Caki2 (cell line): ENCODE measurements at regions not wholly inside any gene's neighbourhood (a gene's known extent, or its start where the extent isn't known, plus 50 kb on each side); places are given as distances from the start of the nearest gene placed in this dataset.

Experiments used
- DNase-seq: peaks from one replicate; pipeline ENCODE4 v3.0.0-alpha.2; 2015; ENCODE audit warnings: low read depth
- in situ Hi-C: cut with HindIII; loops from 2 replicates; pipeline ENCODE4 v1.10.0; 2016; ENCODE audit warnings: low sequenced_read_pairs, low pct_unique_long_range_greater_than_20kb, mixed read lengths

DNA sequence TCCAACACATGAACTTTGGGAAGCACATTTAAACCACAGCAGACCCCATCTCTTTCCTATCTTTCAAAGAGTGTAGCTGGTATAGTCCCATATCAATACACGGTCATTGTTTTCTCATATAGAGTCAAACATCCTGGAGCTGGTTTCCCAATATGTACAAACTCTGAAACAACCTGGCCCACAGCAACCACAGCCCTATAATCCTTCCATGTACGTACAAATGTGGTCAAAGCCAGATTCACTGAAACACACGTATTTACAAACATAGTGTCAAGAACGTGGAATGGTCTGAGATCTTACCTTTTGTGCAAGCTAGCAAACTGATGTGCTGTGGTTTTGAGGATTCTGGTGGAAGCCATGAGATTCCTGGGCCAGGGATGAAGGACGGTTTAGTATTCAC is 97.3 kb downstream of the HS1BP3 start:
- in situ Hi-C loops: no loop called here
- DNase-seq: no peak

DNA sequence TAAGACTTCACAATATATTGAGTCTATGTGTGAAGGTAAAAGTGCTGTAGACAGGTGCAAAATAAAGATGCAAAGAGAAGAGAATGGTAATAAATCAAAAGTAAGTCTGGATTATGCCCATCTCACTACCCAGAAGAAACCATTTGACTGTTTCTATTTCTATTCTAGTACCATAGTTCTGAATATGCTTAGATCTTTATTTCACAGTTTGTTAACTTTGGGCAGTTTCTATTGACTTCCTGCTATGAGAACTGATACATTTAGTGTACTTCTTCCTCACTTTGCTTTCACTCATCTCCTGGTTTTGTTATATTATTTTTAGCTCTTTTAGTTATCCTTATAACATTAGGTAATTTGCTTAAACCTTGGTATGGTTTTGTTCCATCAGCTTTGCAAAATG is 94.9 kb downstream of the HS1BP3 start:
- DNase-seq: no peak
- in situ Hi-C loops: no loop called here

DNA sequence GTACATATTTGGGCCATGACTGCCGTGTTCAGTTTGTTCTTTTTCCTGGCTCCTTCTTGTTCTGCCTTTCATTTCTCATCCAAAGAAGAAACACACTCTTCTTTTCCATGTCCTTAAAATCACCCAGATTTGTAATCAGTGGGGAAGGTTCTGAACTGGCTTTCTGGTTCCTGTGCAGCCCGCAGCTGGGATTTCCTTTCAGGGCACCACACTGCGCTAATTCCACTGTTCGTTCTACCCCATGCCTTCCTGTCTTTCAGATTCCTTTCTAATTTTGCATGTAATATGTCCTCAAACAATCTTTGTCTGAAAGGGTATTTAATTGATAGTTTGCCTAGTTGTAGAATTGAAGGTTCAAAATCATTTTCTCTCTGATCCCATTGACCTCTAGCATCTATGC is 94.1 kb downstream of the HS1BP3 start:
- no peak for DNase-seq
- in situ Hi-C loops: no loop called here

DNA sequence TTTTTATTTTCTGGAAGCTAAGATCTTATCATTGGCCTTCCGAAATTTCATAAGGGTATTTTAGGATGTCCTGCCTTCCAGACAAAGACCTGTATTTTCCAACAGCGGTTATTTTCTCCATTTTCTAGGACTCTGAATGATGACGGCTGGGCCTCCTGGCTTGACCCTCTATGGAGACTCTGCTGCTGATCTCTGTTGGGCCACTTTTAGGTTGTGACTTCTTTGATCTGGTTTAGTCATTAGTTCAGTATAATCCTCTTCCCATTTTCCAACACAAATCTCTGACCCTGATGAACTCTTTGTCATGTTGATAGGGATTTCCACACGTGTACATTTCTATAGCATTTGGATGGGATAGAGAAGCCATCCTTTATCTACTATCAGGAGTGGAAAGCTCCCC is 93.7 kb downstream of the HS1BP3 start:
- DNase-seq: no peak
- in situ Hi-C loops: no loop called here

DNA sequence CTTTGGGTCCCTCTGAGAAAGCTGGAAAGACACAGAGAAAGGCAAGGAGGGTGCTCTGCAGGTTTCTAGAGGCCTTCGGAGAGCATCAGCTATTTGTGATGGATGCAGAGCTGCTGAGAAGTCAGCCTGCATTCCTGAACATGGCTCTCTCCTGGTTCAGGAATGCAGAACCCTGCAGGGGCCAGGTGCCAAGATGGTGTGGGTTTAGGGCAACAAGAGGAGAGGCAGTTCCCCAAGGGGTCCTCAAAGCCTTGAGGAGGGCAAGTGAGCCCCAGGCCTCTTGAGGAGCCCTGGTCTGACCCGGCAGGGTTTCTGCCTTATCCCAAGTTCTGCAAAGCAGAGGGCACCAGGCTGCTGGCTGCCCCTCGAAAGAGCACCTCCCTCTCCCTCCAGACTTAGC is 93.3 kb downstream of the HS1BP3 start:
- in situ Hi-C loops: no loop called here
- DNase-seq: no peak

DNA sequence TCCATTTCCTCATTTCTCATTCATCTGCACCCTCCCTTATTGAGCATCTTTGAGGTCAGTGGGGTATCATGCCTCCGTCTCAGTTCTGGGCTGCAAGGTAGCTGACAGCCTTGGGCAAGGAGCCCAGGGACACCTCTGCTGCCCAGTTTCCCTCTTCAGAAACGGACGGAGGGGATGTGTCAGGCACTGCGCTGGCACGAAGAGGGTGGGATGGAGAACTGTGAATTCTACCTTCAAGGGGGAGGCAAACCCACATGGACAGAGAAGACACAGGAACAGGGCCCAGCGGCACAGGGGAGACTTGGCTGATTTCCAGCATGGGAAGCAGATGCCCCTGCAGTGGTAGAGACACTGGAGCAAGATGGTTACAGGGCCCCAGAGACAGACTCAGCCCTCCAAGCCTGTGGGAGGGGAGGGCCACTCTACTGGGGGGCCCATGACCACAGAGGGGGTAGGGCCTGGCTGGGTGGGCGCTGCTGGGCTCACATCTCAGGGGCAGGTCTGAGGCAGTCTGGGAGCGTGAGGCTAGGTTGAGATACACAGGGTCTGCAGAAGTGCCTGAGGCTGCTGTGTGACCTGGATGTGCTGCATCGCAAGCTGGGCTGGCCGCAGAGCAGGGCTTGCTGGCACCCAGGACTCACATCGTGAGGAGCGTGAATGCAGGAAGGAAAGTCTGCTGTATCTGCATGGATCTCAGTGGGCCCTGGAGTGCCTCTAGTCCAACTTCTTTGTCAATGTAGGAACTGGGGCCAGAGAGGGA is 92.3 kb downstream of the HS1BP3 start:
- no peak for DNase-seq
- in situ Hi-C loops: no loop called here

DNA sequence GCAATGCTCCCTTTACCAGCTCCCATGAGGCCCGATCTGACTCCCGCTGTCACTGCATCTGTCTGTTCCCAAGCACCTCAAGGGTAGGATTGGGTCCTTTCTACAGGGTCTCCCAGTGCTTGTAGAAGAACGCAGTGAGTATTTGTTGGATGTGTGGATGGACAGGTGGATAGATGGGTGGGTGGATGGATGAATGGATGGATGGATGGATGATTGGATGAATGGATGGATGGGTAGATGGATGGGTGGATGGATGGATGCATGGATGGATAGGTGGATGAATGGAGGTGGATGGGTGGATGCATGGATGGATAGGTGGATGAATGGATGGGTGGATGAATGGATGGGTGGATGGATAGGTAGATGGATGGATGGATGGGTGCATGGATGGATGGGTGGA is 91.6 kb downstream of the HS1BP3 start:
- in situ Hi-C loops: no loop called here
- DNase-seq: no peak

DNA sequence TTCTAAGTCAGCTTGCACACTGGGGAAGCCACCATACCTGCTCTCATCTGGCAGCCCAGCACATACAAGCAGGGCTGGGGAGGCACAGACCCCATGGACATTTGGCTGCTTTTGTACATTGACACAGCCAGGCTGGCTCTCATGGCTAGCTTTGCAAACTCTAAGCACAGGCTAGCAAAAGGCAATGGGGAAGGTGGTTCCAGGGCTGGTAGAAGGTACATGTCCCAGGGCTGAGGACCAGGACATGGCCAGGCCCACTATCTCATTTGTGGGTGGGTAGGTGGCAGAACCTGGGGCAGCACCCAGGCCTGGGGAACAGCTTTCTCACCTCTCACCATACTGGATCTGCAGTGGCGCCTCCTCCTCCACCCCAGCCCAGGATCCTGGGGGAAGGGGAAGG is 90.9 kb downstream of the HS1BP3 start:
- no peak for DNase-seq
- in situ Hi-C loops: no loop called here

DNA sequence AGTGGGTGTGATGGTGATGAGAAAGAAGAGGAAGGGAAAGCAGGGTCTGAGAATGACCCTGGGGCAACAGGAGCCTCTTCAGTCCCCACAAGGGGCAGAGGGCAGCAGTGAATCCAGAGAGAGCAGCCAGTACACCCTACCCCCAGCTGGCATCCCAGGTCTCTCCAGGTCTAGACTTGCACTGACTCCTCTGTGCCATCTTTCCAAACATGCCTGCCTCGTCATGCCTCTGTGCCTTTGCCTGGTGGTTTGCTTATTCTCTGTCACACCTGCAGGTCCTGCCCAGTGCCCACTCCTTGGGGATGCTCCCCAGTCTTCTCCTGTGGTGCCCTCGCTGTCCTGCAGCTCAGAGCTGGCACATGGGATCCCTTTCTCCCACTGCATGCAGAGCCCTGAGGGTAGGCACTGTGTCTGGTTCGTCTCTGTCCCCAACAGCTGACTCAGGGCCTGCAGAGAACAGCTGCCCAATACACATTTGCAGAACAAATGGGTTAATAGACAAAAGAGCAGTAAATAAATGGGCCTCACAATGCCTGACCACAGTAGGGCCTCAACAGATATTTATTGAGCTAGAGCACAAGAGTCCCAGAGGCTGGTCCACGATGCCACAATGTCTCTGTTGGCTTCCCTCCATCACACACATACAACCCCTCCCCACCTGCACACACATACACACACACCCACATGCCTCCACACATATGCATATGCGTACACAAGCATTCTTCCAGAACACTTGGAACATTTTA is 89.8 kb downstream of the HS1BP3 start:
- DNase-seq: no peak
- in situ Hi-C loops: no loop called here

DNA sequence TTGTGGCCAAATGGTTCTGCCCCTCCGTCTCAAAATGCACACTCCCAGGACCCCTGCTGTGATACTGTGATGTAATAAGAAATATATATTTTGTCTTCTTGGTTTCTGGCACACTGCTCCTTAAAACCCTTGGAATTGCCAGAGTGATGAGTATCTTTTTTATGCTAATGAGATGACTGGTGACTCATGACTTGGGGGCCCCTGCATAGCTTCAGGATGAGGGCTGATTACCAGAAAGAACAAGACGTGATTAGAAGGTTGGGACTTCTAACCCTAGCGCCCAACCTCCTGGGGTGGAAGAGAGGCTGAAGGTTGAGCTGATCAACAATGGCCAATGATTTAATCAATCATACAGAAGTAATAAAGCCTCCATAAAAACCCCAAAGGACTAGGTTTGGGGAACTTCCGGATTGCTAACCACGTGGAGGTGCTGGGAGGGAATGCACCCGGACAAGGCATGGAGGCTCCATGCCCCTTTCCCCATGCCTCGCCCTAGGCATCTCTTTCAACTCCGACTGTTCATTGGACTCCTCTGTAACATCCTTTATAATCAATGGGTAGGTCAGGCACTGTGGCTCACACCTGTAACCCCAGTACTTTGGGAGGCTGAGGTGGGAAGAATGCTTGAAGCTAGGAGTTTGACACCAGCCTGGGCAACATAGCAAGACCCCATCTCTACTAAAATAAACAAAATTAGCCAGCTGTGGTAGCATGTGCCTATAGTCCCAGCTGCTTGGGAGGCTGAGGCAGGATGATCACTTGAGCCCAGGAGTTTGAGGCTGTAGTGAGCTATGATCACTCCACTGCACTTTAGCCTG is 89.1 kb downstream of the HS1BP3 start:
- DNase-seq: peak; percentile 57
- in situ Hi-C loops: no loop called here

DNA sequence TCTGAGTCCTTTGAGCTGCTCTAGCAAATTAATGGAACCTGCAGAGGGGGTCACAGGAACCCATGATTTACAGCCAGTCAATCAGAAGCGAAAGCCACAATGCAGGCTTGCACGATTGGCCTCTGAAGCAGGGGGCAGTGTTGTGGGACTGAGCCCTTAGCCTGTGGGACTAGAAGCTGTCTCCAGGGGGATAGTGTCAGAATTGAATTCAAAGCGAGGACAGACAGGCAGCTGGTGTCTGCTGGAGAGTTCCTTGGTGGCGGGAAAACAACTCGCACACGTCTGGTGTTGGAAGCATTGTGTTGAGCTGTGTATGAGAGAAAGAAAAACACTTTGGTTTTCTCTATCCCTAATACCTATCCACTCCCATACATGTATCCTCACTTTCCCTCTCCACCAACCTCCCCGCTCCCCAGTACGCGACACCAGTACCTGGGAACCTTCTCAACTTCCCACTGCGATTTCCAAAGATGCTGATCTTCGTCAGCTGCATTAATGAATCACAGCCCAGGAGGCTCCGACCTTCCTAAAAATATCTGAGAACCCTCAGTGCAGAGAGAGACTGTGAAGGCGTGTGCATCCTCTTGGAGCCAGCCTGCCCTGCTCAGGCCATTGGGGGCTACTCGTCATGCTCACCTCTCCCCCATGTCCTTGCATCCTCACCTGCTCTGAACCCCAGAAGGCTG is 88.2 kb downstream of the HS1BP3 start:
- in situ Hi-C loops: no loop called here
- DNase-seq: no peak

DNA sequence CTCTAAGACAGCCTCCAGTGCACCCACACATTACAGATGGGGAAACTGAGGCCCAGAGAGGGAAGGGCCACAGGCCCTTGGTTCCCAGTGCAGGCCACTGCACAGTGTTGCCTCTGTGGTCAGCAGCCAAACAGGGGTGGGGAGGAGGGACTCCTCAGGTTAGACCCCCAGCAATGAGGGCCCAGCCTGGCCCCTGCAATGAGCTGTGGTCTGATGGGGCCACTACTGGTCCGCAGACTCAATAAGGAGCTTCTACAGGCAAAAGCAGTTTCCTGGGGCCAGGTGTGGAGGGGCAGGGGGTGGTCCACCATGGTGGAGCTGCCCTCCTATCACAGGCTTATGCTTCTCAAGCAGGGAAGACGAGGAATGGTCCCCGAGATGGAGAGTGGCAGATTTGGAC is 87.6 kb downstream of the HS1BP3 start:
- in situ Hi-C loops: no loop called here
- DNase-seq: no peak

DNA sequence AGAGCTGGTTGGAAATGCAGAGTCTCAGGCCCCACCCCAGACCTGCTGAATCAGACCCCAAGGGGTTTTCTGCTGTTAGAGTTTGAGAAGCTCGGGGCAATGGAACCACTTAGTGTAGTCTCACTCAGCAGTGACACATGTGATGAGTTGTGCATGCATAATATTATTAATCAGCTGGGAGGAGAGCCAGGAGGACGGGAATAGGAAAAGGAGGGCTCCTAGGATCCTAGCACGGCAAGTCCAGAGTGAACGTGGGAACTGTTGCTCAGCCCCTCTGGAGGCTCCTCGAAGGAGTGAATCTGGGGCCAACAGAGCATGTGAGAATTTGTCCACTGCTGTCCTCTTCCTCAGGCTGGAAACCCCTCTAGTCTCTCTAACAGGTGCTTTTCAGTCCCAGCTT is 87.1 kb downstream of the HS1BP3 start:
- DNase-seq: no peak
- in situ Hi-C loops: no loop called here

DNA sequence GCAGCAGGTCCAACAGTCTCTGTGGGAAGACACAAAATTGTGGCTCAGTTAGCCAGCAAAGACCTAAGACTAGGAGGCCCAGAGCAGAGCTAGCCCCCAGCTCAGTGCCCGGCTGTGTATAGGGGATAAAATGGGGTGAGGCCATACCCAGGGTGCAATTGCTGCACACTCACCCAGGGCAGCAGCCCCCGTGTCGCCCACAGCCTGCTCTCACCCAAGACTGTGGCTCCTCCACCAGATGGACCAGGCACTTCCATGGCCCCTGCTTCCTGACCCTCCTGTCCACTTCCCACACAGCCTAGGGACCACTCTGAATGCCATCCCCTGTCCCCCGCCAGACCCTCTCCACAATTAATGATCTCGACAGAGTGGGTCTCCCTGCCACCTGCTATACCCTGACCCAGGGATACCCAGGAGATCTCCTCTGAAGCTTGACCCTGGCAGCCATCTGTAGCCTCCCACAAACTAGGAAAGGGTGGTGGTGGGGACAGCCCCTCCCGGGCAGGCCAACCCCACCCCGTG is 85.7 kb downstream of the HS1BP3 start:
- DNase-seq: no peak

DNA sequence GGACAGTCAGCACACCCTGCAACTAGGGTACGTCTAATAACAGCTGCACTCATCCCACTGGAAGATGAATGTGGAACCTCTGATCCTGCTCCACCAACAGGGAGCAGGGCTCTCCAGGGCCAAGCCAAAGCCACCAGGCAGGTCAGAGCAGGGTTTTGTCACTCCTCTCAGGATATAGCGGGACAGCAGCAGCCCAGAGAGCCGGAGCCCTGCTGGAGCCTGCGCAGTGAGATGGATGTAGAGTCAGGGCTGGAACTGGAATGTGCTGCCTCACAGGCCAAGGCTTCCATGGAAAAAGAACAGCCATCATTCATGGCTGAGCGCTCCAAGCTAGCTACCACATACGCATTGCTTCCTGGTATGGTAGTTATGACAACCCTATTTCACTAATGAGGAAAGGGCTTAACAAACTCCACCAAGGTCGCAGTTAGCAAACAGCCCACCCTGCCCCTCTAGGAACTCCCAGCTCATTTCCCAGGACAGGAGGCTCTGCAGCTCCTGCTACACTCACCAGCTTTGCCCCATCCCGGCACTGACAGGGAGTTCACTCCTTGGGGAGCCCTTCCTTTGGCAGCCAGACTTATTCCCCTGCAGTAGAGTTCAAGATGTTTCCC is 85.2 kb downstream of the HS1BP3 start:
- in situ Hi-C loops: no loop called here
- DNase-seq: peak; percentile 62

More for the DNA sequence above, 85.7 kb downstream of the HS1BP3 start:
- in situ Hi-C loops: no loop called here

DNA sequence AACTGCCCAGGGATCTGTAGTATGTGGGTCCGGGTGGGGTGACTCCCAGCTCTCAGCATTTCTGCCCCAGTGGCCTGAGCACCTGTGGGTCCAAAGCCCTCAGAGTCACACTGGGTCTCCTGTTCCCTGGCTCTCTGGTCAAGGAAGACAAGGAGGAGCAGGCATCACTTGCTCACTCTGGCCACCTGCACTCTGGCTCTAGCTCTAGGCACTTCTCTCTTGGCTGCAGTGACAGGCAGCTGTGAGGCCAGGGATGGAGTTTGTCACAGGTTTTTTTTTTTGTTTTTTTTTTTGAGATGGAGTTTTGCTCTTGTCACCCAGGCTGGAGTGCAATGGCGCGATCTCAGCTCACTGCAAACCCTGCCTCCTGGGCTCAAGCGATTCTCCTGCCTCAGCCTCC is 84.6 kb downstream of the HS1BP3 start:
- DNase-seq: no peak
- in situ Hi-C loops: no loop called here

DNA sequence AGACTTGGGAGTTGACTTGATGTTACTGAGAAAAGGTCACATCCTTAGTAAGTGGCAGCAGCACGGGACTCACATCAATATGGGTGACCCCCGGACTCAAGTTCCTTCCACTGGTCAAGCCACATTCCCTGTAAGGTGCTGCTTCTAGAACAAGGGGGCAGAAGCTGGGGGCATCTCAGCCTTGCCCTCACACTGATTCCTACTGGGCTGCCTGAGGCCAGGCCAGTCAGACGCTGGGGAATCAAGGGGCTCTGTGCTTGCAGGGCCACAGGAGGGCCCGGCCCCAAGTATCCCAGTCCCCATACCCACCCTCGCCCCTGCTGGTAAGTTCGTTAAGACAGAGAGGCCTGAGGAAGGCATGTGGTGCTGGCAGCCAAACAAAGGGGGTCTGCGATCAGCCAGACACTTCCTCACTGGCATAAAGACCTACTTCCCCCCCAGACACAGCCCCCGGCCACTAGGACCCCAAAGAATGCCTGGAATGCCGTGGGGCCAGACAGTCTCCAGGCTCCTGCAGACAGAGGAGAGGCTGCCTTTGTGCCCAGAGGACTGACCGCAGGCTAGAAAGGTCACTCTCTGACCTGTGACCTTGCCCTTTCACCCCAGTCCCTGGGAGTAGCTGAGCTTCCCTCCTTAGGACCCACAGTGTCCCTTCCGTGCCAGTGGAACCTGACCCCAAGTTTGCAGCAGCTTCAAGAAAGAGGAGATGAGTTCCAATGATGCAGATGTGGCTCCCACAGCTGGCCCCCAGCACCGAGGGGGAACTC is 83.6 kb downstream of the HS1BP3 start:
- in situ Hi-C loops: no loop called here
- no peak for DNase-seq
